Tibial nerve (tissue), 4 donors: ENCODE measurements at regions not wholly inside any gene's neighbourhood (a gene's known extent, or its start where the extent isn't known, plus 50 kb on each side); places are given as distances from the start of the nearest gene placed in this dataset.

Experiments used
- DNase-seq, 2 donors: peaks; one replicate each; pipeline ENCODE4 v3.0.0-alpha.2; 2019; ENCODE audit warnings: low spot score in 2 of 2
- H3K27ac ChIP-seq, 4 donors: fragments of 200-600 bp; sonication (generic) in 3 of 4; one replicate each; pipeline ENCODE4 v1.5.1; 2017 to 2019; ENCODE audit warnings: mild to moderate bottlenecking in 1 of 4
- H3K27me3 ChIP-seq, 2 donors: fragments of 200-600 bp; sonication (generic) in 1 of 2; one replicate each; pipeline versions ENCODE4 v1.5.1 to v1.6.0; 2017 to 2019
- H3K36me3 ChIP-seq, 3 donors: fragments of 200-600 bp; sonication (generic); one replicate each; pipeline ENCODE4 v1.5.1; 2018 to 2019
- H3K4me1 ChIP-seq, 4 donors: fragments of 200-600 bp; sonication (generic) in 3 of 4; one replicate each; pipeline ENCODE4 v1.5.1; 2017 to 2019
- H3K4me3 ChIP-seq, 4 donors: fragments of 200-600 bp; sonication (generic) in 3 of 4; one replicate each; pipeline ENCODE4 v1.5.1; 2017 to 2019; ENCODE audit warnings: mild to moderate bottlenecking in 1 of 4, moderate library complexity in 1 of 4
- H3K9me3 ChIP-seq, 4 donors: fragments of 200-600 bp; sonication (generic) in 3 of 4; one replicate each; pipeline ENCODE4 v1.5.1; 2017 to 2019
- CTCF ChIP-seq, 5 experiments: fragments of 200-600 bp in 3 of 5; fragments of 450-650 bp in 2 of 5; sonication (generic) in 3 of 5; IDR thresholded peaks; one replicate each; pipeline ENCODE4 v1.5.1; 2016 to 2019; ENCODE audit warnings: antibody characterized with exemption in 5 of 5, mild to moderate bottlenecking in 3 of 5, moderate library complexity in 2 of 5
- EP300 ChIP-seq, 2 donors: sonication (generic); formaldehyde crosslinking; IDR thresholded peaks; one replicate each; pipeline ENCODE4 v1.6.1; 2017; ENCODE audit warnings: antibody characterized with exemption in 2 of 2, mild to moderate bottlenecking in 1 of 2
- POLR2A ChIP-seq, 2 donors: fragments of 450-650 bp; IDR thresholded peaks; one replicate each; pipeline ENCODE4 v1.6.1; 2017; ENCODE audit warnings: antibody characterized with exemption in 2 of 2, mild to moderate bottlenecking in 2 of 2, moderate library complexity in 2 of 2
- WGBS, 2 donors: methylation state at CpG; one replicate each; pipeline ENCODE4 v1.1.5; 2018; 5-methylcytosine and 5-hydroxymethylcytosine counted together

- no peak overlapping the region for H3K27ac ChIP-seq
- no peaks in the 10 kb centered on the region for H3K36me3 ChIP-seq
- H3K9me3 ChIP-seq = peaks cover 0 to 4% (median 0%) of the 10 kb centered on the region in 4 donors
- DNase-seq = no peak
- H3K4me1 ChIP-seq = no peaks in the 10 kb centered on the region
- no peak overlapping the region for H3K4me3 ChIP-seq
- WGBS, 2 donors = 87 to 93% methylated on average over 4 to 5 of the region's 5 CpGs
- TF ChIP-seq POLR2A (IDR thresholded peaks at IDR 0.05) = no peak
- no peak for TF ChIP-seq EP300 (IDR thresholded peaks at IDR 0.05)
- no peaks in the 10 kb centered on the region for H3K27me3 ChIP-seq
Observed at GRCh38 chr11:97751405-97751804, 1269.3 kb upstream of the CNTN5 start.

- no peak overlapping the region for H3K4me3 ChIP-seq
- TF ChIP-seq POLR2A (IDR thresholded peaks at IDR 0.05) (no peak), EP300 (IDR thresholded peaks at IDR 0.05) (no peak), CTCF (IDR thresholded peaks at IDR 0.05) (no peak)
- no peaks in the 10 kb centered on the region for H3K36me3 ChIP-seq
- 88 to 91% methylated on average over 2 of the region's 2 CpGs for WGBS, 2 donors
- H3K9me3 ChIP-seq = peaks cover 0 to 4% (median 0%) of the 10 kb centered on the region in 4 donors
- H3K27ac ChIP-seq = no peak overlapping the region
- no peak for DNase-seq
- no peaks in the 10 kb centered on the region for H3K4me1 ChIP-seq
- H3K27me3 ChIP-seq = no peaks in the 10 kb centered on the region
Observed at GRCh38 chr11:97751952-97752351, 1268.8 kb upstream of the CNTN5 start.

- TF ChIP-seq CTCF (IDR thresholded peaks at IDR 0.05) (no peak), EP300 (IDR thresholded peaks at IDR 0.05) (no peak), POLR2A (IDR thresholded peaks at IDR 0.05) (no peak)
- no peak for DNase-seq
- Histone ChIP-seq H3K27ac (no peak overlapping the region), H3K4me3 (no peak overlapping the region), H3K9me3 (peaks cover 0 to 4% (median 0%) of the 10 kb centered on the region in 4 donors), H3K4me1 (no peaks in the 10 kb centered on the region), H3K27me3 (no peaks in the 10 kb centered on the region), H3K36me3 (no peaks in the 10 kb centered on the region)
- WGBS, 2 donors = 68 to 72% methylated on average over 3 of the region's 3 CpGs
Observed at GRCh38 chr11:97754976-97755375, 1265.8 kb upstream of the CNTN5 start.

GRCh38 chr11:97756571-97757335 lies 1264.0 kb upstream of the CNTN5 start:
- Histone ChIP-seq H3K27me3 (no peaks in the 10 kb centered on the region), H3K4me3 (no peak overlapping the region), H3K9me3 (peaks cover 0 to 4% (median 0%) of the 10 kb centered on the region in 4 donors), H3K4me1 (no peaks in the 10 kb centered on the region), H3K27ac (no peak overlapping the region), H3K36me3 (no peaks in the 10 kb centered on the region)
- TF ChIP-seq CTCF (IDR thresholded peaks at IDR 0.05) (no peak), EP300 (IDR thresholded peaks at IDR 0.05) (no peak)
- no peak for DNase-seq
- WGBS, 2 donors = 88 to 90% methylated on average over 4 of the region's 4 CpGs

GRCh38 chr11:97761175-97761574 lies 1259.6 kb upstream of the CNTN5 start:
- WGBS, 2 donors = 32 to 45% methylated on average over 2 of the region's 2 CpGs

More at GRCh38 chr11:97761175-97761574, 1259.6 kb upstream of the CNTN5 start:
- Histone ChIP-seq H3K27me3 (no peaks in the 10 kb centered on the region), H3K4me3 (no peak overlapping the region), H3K4me1 (no peaks in the 10 kb centered on the region), H3K27ac (no peak overlapping the region), H3K36me3 (no peaks in the 10 kb centered on the region), H3K9me3 (no peaks in the 10 kb centered on the region)
- DNase-seq = no peak
- TF ChIP-seq CTCF (IDR thresholded peaks at IDR 0.05) (no peak), POLR2A (IDR thresholded peaks at IDR 0.05) (no peak), EP300 (IDR thresholded peaks at IDR 0.05) (no peak)
